HepG2 (cell line): ENCODE measurements at regions not wholly inside any gene's neighbourhood (a gene's known extent, or its start where the extent isn't known, plus 50 kb on each side); places are given as distances from the start of the nearest gene placed in this dataset.

ENCODE experiments used
- GZF1 ChIP-seq: sonication (generic); formaldehyde crosslinking; IDR thresholded peaks from 2 replicates; pipeline ENCODE4 v1.5.1; 2020; ENCODE audit warnings: mild to moderate bottlenecking, missing genetic modification reagents
- HNF4A ChIP-seq: sonication (generic); formaldehyde crosslinking; IDR thresholded peaks from 2 replicates; pipeline ENCODE4 v1.4.0; 2020; ENCODE audit warnings: missing genetic modification reagents
- IRF2 ChIP-seq: IDR thresholded peaks from 2 replicates; pipeline ENCODE4 v1.6.1; 2018; ENCODE audit warnings: missing genetic modification reagents, missing compliant biosample characterization
- NFIC ChIP-seq: IDR thresholded peaks from 2 replicates; pipeline ENCODE4 v1.6.1; 2012; ENCODE audit warnings: mild to moderate bottlenecking, low read length, inconsistent platforms
- NFKBIZ ChIP-seq: IDR thresholded peaks from 2 replicates; pipeline ENCODE4 v1.6.1; 2018; ENCODE audit warnings: missing genetic modification reagents, missing compliant biosample characterization
- PITX1 ChIP-seq: sonication (generic); formaldehyde crosslinking; IDR thresholded peaks from 2 replicates; pipeline ENCODE4 v1.5.1; 2020; ENCODE audit warnings: mild to moderate bottlenecking, missing genetic modification reagents
- SAFB2 ChIP-seq: sonication (generic); formaldehyde crosslinking; IDR thresholded peaks from 2 replicates; pipeline ENCODE4 v1.5.1; 2020; ENCODE audit warnings: missing genetic modification reagents, low read depth, mild to moderate bottlenecking, borderline replicate concordance
- SALL1 ChIP-seq: sonication (generic); formaldehyde crosslinking; IDR thresholded peaks from 2 replicates; pipeline ENCODE4 v1.8.0; 2022; ENCODE audit warnings: mild to moderate bottlenecking, missing genetic modification reagents
- SP5 ChIP-seq: IDR thresholded peaks from 2 replicates; pipeline ENCODE4 v1.6.1; 2016; ENCODE audit warnings: low read depth, borderline replicate concordance
- TCF7 ChIP-seq: sonication (generic); IDR thresholded peaks from 2 replicates; pipeline ENCODE4 v1.6.1; 2016; ENCODE audit warnings: antibody characterized with exemption, low read depth
- TIGD3 ChIP-seq: sonication (generic); formaldehyde crosslinking; IDR thresholded peaks from 2 replicates; pipeline ENCODE4 v1.5.1; 2020; ENCODE audit warnings: mild to moderate bottlenecking, missing genetic modification reagents, borderline replicate concordance
- ZNF546 ChIP-seq: sonication (generic); formaldehyde crosslinking; conservative IDR thresholded peaks from 2 replicates; pipeline ENCODE4 v1.8.1; 2023; ENCODE audit warnings: mild to moderate bottlenecking, missing genetic modification reagents
- ZNF678 ChIP-seq: sonication (generic); formaldehyde crosslinking; IDR thresholded peaks from 2 replicates; pipeline ENCODE4 v1.4.0; 2020; ENCODE audit warnings: mild to moderate bottlenecking, missing genetic modification reagents
- ZSCAN20 ChIP-seq: sonication (generic); formaldehyde crosslinking; IDR thresholded peaks from 2 replicates; pipeline ENCODE4 v1.4.0; 2020; ENCODE audit warnings: missing genetic modification reagents, mild to moderate bottlenecking, borderline replicate concordance
- TF ChIP-seq, protein P1 (sequence below): sonication (generic); formaldehyde crosslinking; IDR thresholded peaks from 2 replicates; pipeline ENCODE4 v1.4.0; 2020; ENCODE audit warnings: mild to moderate bottlenecking, missing genetic modification reagents, borderline replicate concordance
- TF ChIP-seq, protein P2 (sequence below): sonication (generic); formaldehyde crosslinking; IDR thresholded peaks from 2 replicates; pipeline ENCODE4 v1.4.0; 2020; ENCODE audit warnings: missing genetic modification reagents
- TF ChIP-seq, protein P3 (sequence below), 2 experiments: fragments of 450-650 bp in 1 of 2; sonication (generic) in 1 of 2; formaldehyde crosslinking; IDR thresholded peaks; 2 replicates each; pipeline versions ENCODE4 v1.5.0 to v1.8.0; 2020 to 2022; ENCODE audit warnings: mild to moderate bottlenecking in 1 of 2, missing genetic modification reagents in 1 of 2
- TF ChIP-seq, protein P4 (sequence below): sonication (generic); formaldehyde crosslinking; IDR thresholded peaks from 2 replicates; pipeline ENCODE4 v1.4.0; 2020; ENCODE audit warnings: missing genetic modification reagents, mild to moderate bottlenecking, borderline replicate concordance
- TF ChIP-seq, protein P5 (sequence below): IDR thresholded peaks from 2 replicates; pipeline ENCODE4 v1.6.1; 2016; ENCODE audit warnings: low read depth, borderline replicate concordance

- TF ChIP-seq, protein P1, sequence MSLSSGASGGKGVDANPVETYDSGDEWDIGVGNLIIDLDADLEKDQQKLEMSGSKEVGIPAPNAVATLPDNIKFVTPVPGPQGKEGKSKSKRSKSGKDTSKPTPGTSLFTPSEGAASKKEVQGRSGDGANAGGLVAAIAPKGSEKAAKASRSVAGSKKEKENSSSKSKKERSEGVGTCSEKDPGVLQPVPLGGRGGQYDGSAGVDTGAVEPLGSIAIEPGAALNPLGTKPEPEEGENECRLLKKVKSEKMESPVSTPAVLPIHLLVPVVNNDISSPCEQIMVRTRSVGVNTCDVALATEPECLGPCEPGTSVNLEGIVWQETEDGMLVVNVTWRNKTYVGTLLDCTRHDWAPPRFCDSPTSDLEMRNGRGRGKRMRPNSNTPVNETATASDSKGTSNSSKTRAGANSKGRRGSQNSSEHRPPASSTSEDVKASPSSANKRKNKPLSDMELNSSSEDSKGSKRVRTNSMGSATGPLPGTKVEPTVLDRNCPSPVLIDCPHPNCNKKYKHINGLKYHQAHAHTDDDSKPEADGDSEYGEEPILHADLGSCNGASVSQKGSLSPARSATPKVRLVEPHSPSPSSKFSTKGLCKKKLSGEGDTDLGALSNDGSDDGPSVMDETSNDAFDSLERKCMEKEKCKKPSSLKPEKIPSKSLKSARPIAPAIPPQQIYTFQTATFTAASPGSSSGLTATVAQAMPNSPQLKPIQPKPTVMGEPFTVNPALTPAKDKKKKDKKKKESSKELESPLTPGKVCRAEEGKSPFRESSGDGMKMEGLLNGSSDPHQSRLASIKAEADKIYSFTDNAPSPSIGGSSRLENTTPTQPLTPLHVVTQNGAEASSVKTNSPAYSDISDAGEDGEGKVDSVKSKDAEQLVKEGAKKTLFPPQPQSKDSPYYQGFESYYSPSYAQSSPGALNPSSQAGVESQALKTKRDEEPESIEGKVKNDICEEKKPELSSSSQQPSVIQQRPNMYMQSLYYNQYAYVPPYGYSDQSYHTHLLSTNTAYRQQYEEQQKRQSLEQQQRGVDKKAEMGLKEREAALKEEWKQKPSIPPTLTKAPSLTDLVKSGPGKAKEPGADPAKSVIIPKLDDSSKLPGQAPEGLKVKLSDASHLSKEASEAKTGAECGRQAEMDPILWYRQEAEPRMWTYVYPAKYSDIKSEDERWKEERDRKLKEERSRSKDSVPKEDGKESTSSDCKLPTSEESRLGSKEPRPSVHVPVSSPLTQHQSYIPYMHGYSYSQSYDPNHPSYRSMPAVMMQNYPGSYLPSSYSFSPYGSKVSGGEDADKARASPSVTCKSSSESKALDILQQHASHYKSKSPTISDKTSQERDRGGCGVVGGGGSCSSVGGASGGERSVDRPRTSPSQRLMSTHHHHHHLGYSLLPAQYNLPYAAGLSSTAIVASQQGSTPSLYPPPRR (CRISPR knock-in tag) = peak; percentile 64; the same call in 1 of the 2 replicates
- TF ChIP-seq SALL1 = no peak
- peak; percentile 15; the same call in 1 of the 2 replicates for TF ChIP-seq SP5
- TF ChIP-seq IRF2 (CRISPR knock-in tag) = no peak
- no peak for TF ChIP-seq SAFB2 (CRISPR knock-in tag)
- TF ChIP-seq, protein P2, sequence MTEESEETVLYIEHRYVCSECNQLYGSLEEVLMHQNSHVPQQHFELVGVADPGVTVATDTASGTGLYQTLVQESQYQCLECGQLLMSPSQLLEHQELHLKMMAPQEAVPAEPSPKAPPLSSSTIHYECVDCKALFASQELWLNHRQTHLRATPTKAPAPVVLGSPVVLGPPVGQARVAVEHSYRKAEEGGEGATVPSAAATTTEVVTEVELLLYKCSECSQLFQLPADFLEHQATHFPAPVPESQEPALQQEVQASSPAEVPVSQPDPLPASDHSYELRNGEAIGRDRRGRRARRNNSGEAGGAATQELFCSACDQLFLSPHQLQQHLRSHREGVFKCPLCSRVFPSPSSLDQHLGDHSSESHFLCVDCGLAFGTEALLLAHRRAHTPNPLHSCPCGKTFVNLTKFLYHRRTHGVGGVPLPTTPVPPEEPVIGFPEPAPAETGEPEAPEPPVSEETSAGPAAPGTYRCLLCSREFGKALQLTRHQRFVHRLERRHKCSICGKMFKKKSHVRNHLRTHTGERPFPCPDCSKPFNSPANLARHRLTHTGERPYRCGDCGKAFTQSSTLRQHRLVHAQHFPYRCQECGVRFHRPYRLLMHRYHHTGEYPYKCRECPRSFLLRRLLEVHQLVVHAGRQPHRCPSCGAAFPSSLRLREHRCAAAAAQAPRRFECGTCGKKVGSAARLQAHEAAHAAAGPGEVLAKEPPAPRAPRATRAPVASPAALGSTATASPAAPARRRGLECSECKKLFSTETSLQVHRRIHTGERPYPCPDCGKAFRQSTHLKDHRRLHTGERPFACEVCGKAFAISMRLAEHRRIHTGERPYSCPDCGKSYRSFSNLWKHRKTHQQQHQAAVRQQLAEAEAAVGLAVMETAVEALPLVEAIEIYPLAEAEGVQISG (CRISPR knock-in tag) = no peak
- TF ChIP-seq, protein P3, sequence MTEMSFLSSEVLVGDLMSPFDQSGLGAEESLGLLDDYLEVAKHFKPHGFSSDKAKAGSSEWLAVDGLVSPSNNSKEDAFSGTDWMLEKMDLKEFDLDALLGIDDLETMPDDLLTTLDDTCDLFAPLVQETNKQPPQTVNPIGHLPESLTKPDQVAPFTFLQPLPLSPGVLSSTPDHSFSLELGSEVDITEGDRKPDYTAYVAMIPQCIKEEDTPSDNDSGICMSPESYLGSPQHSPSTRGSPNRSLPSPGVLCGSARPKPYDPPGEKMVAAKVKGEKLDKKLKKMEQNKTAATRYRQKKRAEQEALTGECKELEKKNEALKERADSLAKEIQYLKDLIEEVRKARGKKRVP (CRISPR knock-in tag; IDR thresholded peaks at IDR 0.05) = peak in 1 of 2 experiments; percentile 79; a peak in 2 of 4 replicates
- TF ChIP-seq PITX1 (CRISPR knock-in tag) = no peak
- peak; percentile 73 for TF ChIP-seq TCF7
- TF ChIP-seq ZNF678 = no peak
- TF ChIP-seq TIGD3 (CRISPR knock-in tag) = no peak
- TF ChIP-seq NFIC = peak; percentile 55; the same call in 1 of the 2 replicates
- TF ChIP-seq, protein P4, sequence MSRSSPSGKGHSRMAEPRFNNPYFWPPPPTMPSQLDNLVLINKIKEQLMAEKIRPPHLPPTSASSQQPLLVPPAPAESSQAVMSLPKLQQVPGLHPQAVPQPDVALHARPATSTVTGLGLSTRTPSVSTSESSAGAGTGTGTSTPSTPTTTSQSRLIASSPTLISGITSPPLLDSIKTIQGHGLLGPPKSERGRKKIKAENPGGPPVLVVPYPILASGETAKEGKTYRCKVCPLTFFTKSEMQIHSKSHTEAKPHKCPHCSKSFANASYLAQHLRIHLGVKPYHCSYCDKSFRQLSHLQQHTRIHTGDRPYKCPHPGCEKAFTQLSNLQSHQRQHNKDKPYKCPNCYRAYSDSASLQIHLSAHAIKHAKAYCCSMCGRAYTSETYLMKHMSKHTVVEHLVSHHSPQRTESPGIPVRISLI = 0 out of 2 replicates have a peak, but pooled peaks have one; percentile 21
- TF ChIP-seq HNF4A (CRISPR knock-in tag) = peak; percentile 32
- TF ChIP-seq NFKBIZ (CRISPR knock-in tag) = no peak
- TF ChIP-seq, protein P5, sequence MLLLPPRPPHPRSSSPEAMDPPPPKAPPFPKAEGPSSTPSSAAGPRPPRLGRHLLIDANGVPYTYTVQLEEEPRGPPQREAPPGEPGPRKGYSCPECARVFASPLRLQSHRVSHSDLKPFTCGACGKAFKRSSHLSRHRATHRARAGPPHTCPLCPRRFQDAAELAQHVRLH (CRISPR knock-in tag) = no peak
- TF ChIP-seq GZF1 (CRISPR knock-in tag) = no peak
- TF ChIP-seq ZNF546 (CRISPR knock-in tag) = no peak
- no peak for TF ChIP-seq ZSCAN20
Measured at GRCh38 chr6:12484519-12484918, 194.4 kb downstream of the EDN1 start (continued).
